Trophoblast cell (in vitro differentiated cells and primary cell): ENCODE measurements at regions not wholly inside any gene's neighbourhood (a gene's known extent, or its start where the extent isn't known, plus 50 kb on each side); places are given as distances from the start of the nearest gene placed in this dataset.

Source experiments
- DNase-seq, 2 donors: peaks; one replicate each; pipeline ENCODE4 v3.0.0-alpha.2; 2016
- H2AFZ ChIP-seq: 2 replicates; pipeline ENCODE4 v1.6.1; 2013; ENCODE audit warnings: low read length, moderate library complexity, mild to moderate bottlenecking; ENCODE audit not compliant: insufficient read depth, poor library complexity
- H2AK5ac ChIP-seq: 2 replicates; pipeline ENCODE4 v1.6.1; 2013; ENCODE audit warnings: mild to moderate bottlenecking, low read length
- H2BK120ac ChIP-seq: 2 replicates; pipeline ENCODE4 v1.6.1; 2013; ENCODE audit warnings: low read length, mild to moderate bottlenecking, moderate library complexity; ENCODE audit not compliant: insufficient read depth, poor library complexity
- H2BK12ac ChIP-seq: 2 replicates; pipeline ENCODE4 v1.6.1; 2013; ENCODE audit warnings: mild to moderate bottlenecking, low read length, moderate library complexity
- H2BK5ac ChIP-seq: 2 replicates; pipeline ENCODE4 v1.6.1; 2013; ENCODE audit warnings: low read length, low read depth, moderate library complexity, mild to moderate bottlenecking; ENCODE audit not compliant: poor library complexity
- H3K14ac ChIP-seq: 2 replicates; pipeline ENCODE4 v1.6.1; 2013; ENCODE audit warnings: mild to moderate bottlenecking, low read length
- H3K18ac ChIP-seq: 2 replicates; pipeline ENCODE4 v1.6.1; 2013; ENCODE audit warnings: mild to moderate bottlenecking, low read length
- H3K23ac ChIP-seq: 2 replicates; pipeline ENCODE4 v1.6.1; 2013; ENCODE audit warnings: low read length
- H3K27ac ChIP-seq: 2 replicates; pipeline ENCODE4 v1.5.1; 2013; ENCODE audit warnings: low read depth, mild to moderate bottlenecking, inconsistent platforms, low read length, moderate library complexity
- H3K27me3 ChIP-seq: 2 replicates; pipeline ENCODE4 v1.6.1; 2013; ENCODE audit warnings: inconsistent platforms, mild to moderate bottlenecking, low read length, moderate library complexity; ENCODE audit not compliant: insufficient read depth
- H3K36me3 ChIP-seq, 2 experiments: 1 replicate in 1 of 2; 2 replicates in 1 of 2; pipeline ENCODE4 v1.6.1; 2013; ENCODE audit warnings: low read length in 2 of 2, mild to moderate bottlenecking in 2 of 2, moderate library complexity in 1 of 2; ENCODE audit not compliant: insufficient read depth in 2 of 2, control insufficient read depth in 1 of 2
- H3K4ac ChIP-seq: 2 replicates; pipeline ENCODE4 v1.6.1; 2013; ENCODE audit warnings: low read depth, mild to moderate bottlenecking, low read length, moderate library complexity
- H3K4me1 ChIP-seq, 2 experiments: 1 replicate in 1 of 2; 2 replicates in 1 of 2; pipeline ENCODE4 v1.6.1; 2013; ENCODE audit warnings: low read length in 2 of 2, mild to moderate bottlenecking in 2 of 2, moderate library complexity in 1 of 2; ENCODE audit not compliant: insufficient read depth in 2 of 2, control insufficient read depth in 1 of 2
- H3K4me2 ChIP-seq: 2 replicates; pipeline ENCODE4 v1.6.1; 2013; ENCODE audit warnings: inconsistent platforms, mild to moderate bottlenecking, low read length, moderate library complexity
- H3K4me3 ChIP-seq: 2 replicates; pipeline ENCODE4 v1.5.1; 2013; ENCODE audit warnings: mild to moderate bottlenecking, low read depth, low read length, inconsistent platforms
- H3K79me1 ChIP-seq: one replicate; pipeline ENCODE4 v1.6.1; 2013; ENCODE audit warnings: low read length
- H3K79me2 ChIP-seq: 2 replicates; pipeline ENCODE4 v1.6.1; 2013; ENCODE audit warnings: low read length, mild to moderate bottlenecking; ENCODE audit not compliant: control insufficient read depth, insufficient read depth, poor library complexity
- H3K9ac ChIP-seq: 2 replicates; pipeline ENCODE4 v1.6.1; 2013; ENCODE audit warnings: mild to moderate bottlenecking, low read length
- H3K9me3 ChIP-seq: 2 replicates; pipeline ENCODE4 v1.6.1; 2013; ENCODE audit warnings: low read depth, mild to moderate bottlenecking, control low read depth, inconsistent platforms, low read length; ENCODE audit not compliant: insufficient read depth
- H4K12ac ChIP-seq: 2 replicates; pipeline ENCODE4 v1.6.1; 2013; ENCODE audit warnings: low read depth, mild to moderate bottlenecking, low read length, moderate library complexity
- H4K8ac ChIP-seq: 2 replicates; pipeline ENCODE4 v1.6.1; 2013; ENCODE audit warnings: low read depth, mild to moderate bottlenecking, low read length, moderate library complexity
- H4K91ac ChIP-seq: one replicate; pipeline ENCODE4 v1.6.1; 2013; ENCODE audit warnings: low read depth, mild to moderate bottlenecking, low read length, moderate library complexity
- WGBS: extraction: QIAGEN DNeasy Blood & Tissue Kit; methylation state at CpG from one replicate; pipeline ENCODE4 v1.1.7; 2013; ENCODE audit warnings: missing lambda C conversion rate; ENCODE audit not compliant: insufficient read length, insufficient coverage; ENCODE audit errors: extremely low coverage; 5-methylcytosine and 5-hydroxymethylcytosine counted together

DNA sequence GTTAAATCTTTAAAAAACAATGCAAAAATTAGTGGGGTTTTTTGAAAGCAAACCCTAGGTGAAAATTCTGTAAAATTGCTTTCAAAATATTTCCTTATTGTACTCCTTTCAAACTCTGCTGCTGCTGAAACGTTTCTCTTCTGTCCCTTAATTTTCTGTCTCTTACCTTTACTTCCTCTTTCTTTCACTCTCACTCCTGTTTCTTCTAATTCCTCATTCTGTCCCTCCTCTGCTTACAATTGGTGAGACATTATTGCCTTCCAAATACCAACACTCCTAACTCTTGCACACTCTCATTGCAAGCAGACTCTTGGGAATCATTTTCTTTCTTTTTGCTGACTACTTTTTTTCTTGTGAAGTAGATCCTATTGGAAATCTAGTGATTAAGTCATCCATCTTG, 685.6 kb upstream of the SLITRK1 start:
- H2BK120ac ChIP-seq, result no peak overlapping the region
- no peak overlapping the region for H3K18ac ChIP-seq
- H2AK5ac ChIP-seq, result no peak overlapping the region
- no peaks in the 10 kb centered on the region for H3K79me2 ChIP-seq
- no peak overlapping the region for H2AFZ ChIP-seq
- H3K9me3 ChIP-seq, result no peaks in the 10 kb centered on the region
- DNase-seq, result no peak
- no CpG with 5 or more reads among the region's 1 CpG for WGBS
- H3K4me3 ChIP-seq, result no peak overlapping the region
- H2BK5ac ChIP-seq, result no peak overlapping the region
- H3K4ac ChIP-seq, result no peak overlapping the region
- no peak overlapping the region for H3K27ac ChIP-seq
- no peak overlapping the region for H3K4me2 ChIP-seq
- H3K14ac ChIP-seq, result no peak overlapping the region
- no peak overlapping the region for H3K9ac ChIP-seq
- H4K8ac ChIP-seq, result no peak overlapping the region
- no peak overlapping the region for H4K91ac ChIP-seq
- H3K27me3 ChIP-seq, result no peaks in the 10 kb centered on the region
- H3K4me1 ChIP-seq, result no peaks in the 10 kb centered on the region
- no peak overlapping the region for H2BK12ac ChIP-seq
- no peaks in the 10 kb centered on the region for H3K79me1 ChIP-seq
- no peak overlapping the region for H3K23ac ChIP-seq
- H3K36me3 ChIP-seq, result no peaks in the 10 kb centered on the region
- no peak overlapping the region for H4K12ac ChIP-seq

DNA sequence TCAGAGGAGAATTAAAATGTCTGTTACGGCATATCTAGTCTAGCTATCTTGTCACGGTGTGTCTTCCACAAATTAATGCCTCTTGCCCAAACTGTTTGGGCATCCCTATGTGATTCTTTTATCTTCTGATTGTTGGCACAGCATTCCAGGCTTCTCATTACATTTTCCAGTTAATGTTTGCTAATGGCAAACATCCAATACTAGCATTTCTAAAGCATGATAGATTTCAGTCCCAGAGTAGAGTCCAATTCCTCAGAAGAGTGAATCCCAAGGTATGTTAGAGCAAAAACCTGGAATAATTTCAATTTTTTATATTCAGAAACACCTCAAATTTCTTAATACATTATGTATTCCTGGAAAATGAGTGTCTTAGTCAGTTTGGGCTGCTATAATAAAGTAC, 684.5 kb upstream of the SLITRK1 start:
- no peaks in the 10 kb centered on the region for H3K79me2 ChIP-seq
- H3K4me3 ChIP-seq, result no peak overlapping the region
- H3K9ac ChIP-seq, result no peak overlapping the region
- no CpG with 5 or more reads among the region's 2 CpGs for WGBS
- no peak overlapping the region for H2BK12ac ChIP-seq
- no peak overlapping the region for H3K18ac ChIP-seq
- no peak overlapping the region for H3K14ac ChIP-seq
- no peak overlapping the region for H3K27ac ChIP-seq
- H4K12ac ChIP-seq, result no peak overlapping the region
- DNase-seq, result no peak
- H3K4ac ChIP-seq, result no peak overlapping the region
- no peaks in the 10 kb centered on the region for H3K36me3 ChIP-seq
- no peak overlapping the region for H3K23ac ChIP-seq
- no peak overlapping the region for H4K8ac ChIP-seq
- H2AK5ac ChIP-seq, result no peak overlapping the region
- no peaks in the 10 kb centered on the region for H3K9me3 ChIP-seq
- no peak overlapping the region for H4K91ac ChIP-seq
- H3K4me2 ChIP-seq, result no peak overlapping the region
- H3K27me3 ChIP-seq, result no peaks in the 10 kb centered on the region
- H2BK120ac ChIP-seq, result no peak overlapping the region
- no peak overlapping the region for H2AFZ ChIP-seq
- H3K79me1 ChIP-seq, result no peaks in the 10 kb centered on the region
- H3K4me1 ChIP-seq, result no peaks in the 10 kb centered on the region
- H2BK5ac ChIP-seq, result no peak overlapping the region

DNA sequence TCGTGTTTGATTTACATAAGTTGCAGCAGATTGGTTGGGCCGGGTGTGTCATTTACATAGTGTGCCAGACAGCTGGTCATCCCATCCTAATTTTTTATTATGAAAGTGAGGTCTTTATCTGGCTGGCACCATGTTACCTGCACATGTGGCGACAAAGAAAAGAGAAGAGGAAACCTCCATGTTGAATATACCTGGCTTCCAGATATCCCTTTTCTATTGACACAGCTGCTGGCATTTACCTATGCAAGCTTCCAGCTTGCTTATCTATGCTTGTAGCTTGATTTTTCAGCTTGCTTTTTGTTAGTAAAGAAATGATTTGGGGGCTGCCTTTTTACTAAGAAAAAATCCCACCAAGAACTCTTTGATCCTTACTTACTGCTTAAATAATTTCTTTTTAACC, 681.3 kb upstream of the SLITRK1 start:
- H2BK12ac ChIP-seq, result no peak overlapping the region
- no peak overlapping the region for H2BK120ac ChIP-seq
- H3K4me2 ChIP-seq, result no peak overlapping the region
- no peaks in the 10 kb centered on the region for H3K79me2 ChIP-seq
- H3K23ac ChIP-seq, result no peak overlapping the region
- no peaks in the 10 kb centered on the region for H3K79me1 ChIP-seq
- no peak for DNase-seq
- H2AFZ ChIP-seq, result no peak overlapping the region
- H3K4ac ChIP-seq, result no peak overlapping the region
- no peak overlapping the region for H2BK5ac ChIP-seq
- no peak overlapping the region for H3K9ac ChIP-seq
- H2AK5ac ChIP-seq, result no peak overlapping the region
- no peaks in the 10 kb centered on the region for H3K36me3 ChIP-seq
- no CpG with 5 or more reads among the region's 3 CpGs for WGBS
- H3K27ac ChIP-seq, result no peak overlapping the region
- H3K9me3 ChIP-seq, result no peaks in the 10 kb centered on the region
- no peaks in the 10 kb centered on the region for H3K4me1 ChIP-seq
- no peak overlapping the region for H3K14ac ChIP-seq
- H3K4me3 ChIP-seq, result no peak overlapping the region
- no peak overlapping the region for H4K91ac ChIP-seq
- no peaks in the 10 kb centered on the region for H3K27me3 ChIP-seq
- no peak overlapping the region for H4K8ac ChIP-seq
- no peak overlapping the region for H3K18ac ChIP-seq
- H4K12ac ChIP-seq, result no peak overlapping the region

DNA sequence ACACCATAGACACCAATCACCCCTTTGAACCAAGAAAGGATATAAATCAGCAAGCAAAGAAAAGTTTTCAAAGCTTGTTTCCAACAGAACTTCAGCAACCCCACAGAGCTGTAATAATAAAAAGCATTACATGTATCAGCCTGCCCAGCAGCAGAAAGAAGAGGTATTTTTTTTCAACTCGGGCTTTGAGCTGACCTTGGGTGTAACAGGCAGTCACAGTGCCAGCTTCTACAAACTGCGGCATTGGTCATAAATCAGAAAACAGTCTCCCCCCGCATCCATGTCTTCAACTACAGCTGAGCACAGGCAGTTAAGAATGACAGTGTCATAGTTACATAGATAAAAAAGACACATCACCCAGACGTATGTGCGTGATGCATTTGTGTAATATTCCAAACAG, 671.0 kb upstream of the SLITRK1 start:
- WGBS, result no CpG with 5 or more reads among the region's 5 CpGs
- Histone ChIP-seq H3K27ac (no peak overlapping the region), H3K23ac (no peak overlapping the region), H3K36me3 (no peaks in the 10 kb centered on the region), H3K27me3 (no peaks in the 10 kb centered on the region), H4K12ac (no peak overlapping the region), H2BK12ac (no peak overlapping the region), H3K4me1 (no peaks in the 10 kb centered on the region), H3K4me2 (no peak overlapping the region), H3K79me2 (no peaks in the 10 kb centered on the region), H2BK120ac (no peak overlapping the region), H3K18ac (no peak overlapping the region), H3K4ac (no peak overlapping the region), H3K79me1 (no peaks in the 10 kb centered on the region), H3K9ac (no peak overlapping the region), H2BK5ac (no peak overlapping the region), H4K91ac (no peak overlapping the region), H3K9me3 (no peaks in the 10 kb centered on the region), H2AK5ac (no peak overlapping the region), H3K4me3 (no peak overlapping the region), H3K14ac (no peak overlapping the region), H2AFZ (no peak overlapping the region), H4K8ac (no peak overlapping the region)
- DNase-seq, result no peak
